PC-9 (cell line): ENCODE measurements at regions not wholly inside any gene's neighbourhood (a gene's known extent, or its start where the extent isn't known, plus 50 kb on each side); places are given as distances from the start of the nearest gene placed in this dataset.
"Not testable (repeated sequence)": the region's sequence is repeated elsewhere in the genome, so short reads cannot be mapped to it uniquely, and the experiment has no call there.

Experiments used
- BruUV-seq: library from RNA; stranded (reverse); fragments of 400-500 nt; replicated peaks from 2 replicates; lab custom pipeline; 2021; lab: Mats Ljungman, UMichigan
- CTCF ChIA-PET: fragments of 300-600 bp; sonication (Branson Sonifier 250); formaldehyde crosslinking; loops from one replicate; lab custom pipeline; 2022; ENCODE audit warnings: antibody characterized with exemption; lab: Charles Lee
- POLR2A ChIA-PET: fragments of 300-600 bp; sonication (Branson Sonifier 250); formaldehyde crosslinking; loops from one replicate; lab custom pipeline; 2022; ENCODE audit warnings: antibody characterized with exemption; ENCODE audit not compliant: unreplicated experiment; lab: Charles Lee
- DNase-seq, 2 experiments: peaks; one replicate each; pipeline versions ENCODE4 v3.0.0 to v3.0.0-alpha.2; 2015 to 2022; ENCODE audit warnings: mixed read lengths in 1 of 2
- H2AFZ ChIP-seq: fragments of 200-600 bp; sonication (generic); 2 replicates; pipeline ENCODE4 v1.8.1; 2017; ENCODE audit warnings: antibody characterized with exemption
- H3F3A ChIP-seq: fragments of 200-600 bp; sonication (generic); 2 replicates; pipeline ENCODE4 v1.8.1; 2017; ENCODE audit warnings: antibody characterized with exemption, mild to moderate bottlenecking, low read depth; ENCODE audit not compliant: insufficient read depth
- H3K27ac ChIP-seq: fragments of 200-600 bp; sonication (generic); 2 replicates; pipeline ENCODE4 v1.6.1; 2016; ENCODE audit warnings: mixed run types
- H3K27me3 ChIP-seq: fragments of 200-600 bp; sonication (generic); 2 replicates; pipeline ENCODE4 v1.6.1; 2016; ENCODE audit warnings: low read depth, mixed run types; ENCODE audit not compliant: insufficient read depth
- H3K36me3 ChIP-seq: fragments of 200-600 bp; sonication (generic); 2 replicates; pipeline ENCODE4 v1.6.1; 2016; ENCODE audit warnings: low read depth, mixed run types
- H3K4me1 ChIP-seq: fragments of 200-600 bp; sonication (generic); replicated peaks from 2 replicates; pipeline ENCODE4 v1.6.1; 2016; ENCODE audit warnings: mixed run types; ENCODE audit not compliant: insufficient read depth
- H3K4me2 ChIP-seq: fragments of 200-600 bp; sonication (generic); 2 replicates; pipeline ENCODE4 v1.6.1; 2017; ENCODE audit warnings: mixed run types
- H3K4me3 ChIP-seq: fragments of 200-600 bp; sonication (generic); 2 replicates; pipeline ENCODE4 v1.6.1; 2016; ENCODE audit warnings: mixed run types
- H3K79me2 ChIP-seq: fragments of 200-600 bp; sonication (generic); 2 replicates; pipeline ENCODE4 v1.6.1; 2017; ENCODE audit warnings: low read depth, mixed run types
- H3K9me2 ChIP-seq: fragments of 200-600 bp; sonication (generic); 2 replicates; pipeline ENCODE4 v1.8.1; 2017; ENCODE audit warnings: mild to moderate bottlenecking; ENCODE audit not compliant: insufficient read depth
- H3K9me3 ChIP-seq: fragments of 200-600 bp; sonication (generic); 2 replicates; pipeline ENCODE4 v1.8.1; 2016; ENCODE audit warnings: low read depth; ENCODE audit not compliant: insufficient read depth
- H4K20me1 ChIP-seq: fragments of 200-600 bp; sonication (generic); 2 replicates; pipeline ENCODE4 v1.8.1; 2017; ENCODE audit not compliant: insufficient read depth
- CTCF ChIP-seq: fragments of 200-600 bp; sonication (generic); conservative IDR thresholded peaks from 2 replicates; pipeline ENCODE4 v1.6.1; 2017; ENCODE audit warnings: mixed run types, antibody characterized with exemption, mild to moderate bottlenecking, moderate library complexity
- EZH2 ChIP-seq: fragments of 200-600 bp; sonication (generic); IDR thresholded peaks from 2 replicates; pipeline ENCODE4 v1.8.0; 2017; ENCODE audit warnings: antibody characterized with exemption, low read depth
- intact Hi-C: fragments of 100-400 bp; cut with micrococcal nuclease; formaldehyde crosslinking; loops from one replicate; pipeline ENCODE4 v1.10.0; 2022; ENCODE audit not compliant: unreplicated experiment

DNA sequence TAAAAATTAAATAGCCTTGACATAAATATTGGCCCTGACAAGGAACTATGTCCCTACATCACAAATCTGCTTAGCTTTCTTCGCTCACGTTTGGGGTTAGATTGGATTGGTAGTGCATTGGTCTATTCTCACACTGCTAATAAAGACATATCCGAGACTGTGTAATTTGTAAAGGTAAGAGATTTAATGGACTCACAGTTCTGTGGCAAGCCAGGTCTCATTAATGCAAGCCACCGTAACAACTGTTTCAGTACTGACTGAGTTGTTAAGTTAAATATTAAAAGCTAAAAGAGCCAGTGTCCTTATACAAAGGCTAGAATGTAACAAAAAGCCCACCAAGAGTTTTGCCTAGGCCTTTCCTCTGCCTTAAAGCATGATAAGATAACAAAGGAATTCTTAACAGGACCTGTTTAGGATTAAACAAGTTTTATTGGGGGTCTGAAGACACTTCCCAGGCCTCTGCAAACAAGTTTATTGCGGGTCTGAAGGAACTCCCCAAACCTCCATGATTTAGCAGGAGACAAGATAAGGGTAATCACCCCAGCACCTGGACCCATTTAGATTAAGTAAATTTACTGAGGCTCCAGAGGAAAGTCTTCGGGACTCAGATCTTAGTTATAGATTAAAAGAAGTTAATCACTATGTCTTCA lies 88.2 kb upstream of the PTGDR start:
- Histone ChIP-seq H3K4me2 (no peak overlapping the region), H3F3A (no peaks in the 10 kb centered on the region), H3K27me3 (no peaks in the 10 kb centered on the region), H3K9me2 (no peaks in the 10 kb centered on the region), H3K9me3 (peaks cover 5% of the 10 kb centered on the region; the same call in 1 of the 2 replicates), H3K4me1 (no peaks in the 10 kb centered on the region), H2AFZ (no peak overlapping the region), H4K20me1 (no peaks in the 10 kb centered on the region), H3K27ac (no peak overlapping the region), H3K36me3 (no peaks in the 10 kb centered on the region), H3K4me3 (no peak overlapping the region), H3K79me2 (no peaks in the 10 kb centered on the region)
- ChIA-PET POLR2A (no interaction called here), CTCF (no interaction called here)
- DNase-seq, result no peak
- intact Hi-C loops, result no loop called here
- BruUV-seq, result no TSS peak
- TF ChIP-seq EZH2 (no peak), CTCF (no peak)

- no peaks in the 10 kb centered on the region for H3K79me2 ChIP-seq
- H3K36me3 ChIP-seq, result no peaks in the 10 kb centered on the region
- no TSS peak for BruUV-seq
- DNase-seq, result no peak
- no peaks in the 10 kb centered on the region for H4K20me1 ChIP-seq
- H3K9me2 ChIP-seq, result no peaks in the 10 kb centered on the region
- H3K4me3 ChIP-seq, result no peak overlapping the region
- CTCF ChIA-PET, result no interaction called here
- intact Hi-C loops, result no loop called here
- no peak for TF ChIP-seq EZH2
- TF ChIP-seq CTCF, result no peak
- H3K9me3 ChIP-seq, result peaks cover 5% of the 10 kb centered on the region; the same call in 1 of the 2 replicates
- H3K4me1 ChIP-seq, result no peaks in the 10 kb centered on the region
- POLR2A ChIA-PET, result no interaction called here
- H3K27ac ChIP-seq, result no peak overlapping the region
- H2AFZ ChIP-seq, result no peak overlapping the region
- no peaks in the 10 kb centered on the region for H3K27me3 ChIP-seq
- no peak overlapping the region for H3K4me2 ChIP-seq
- H3F3A ChIP-seq, result no peaks in the 10 kb centered on the region
Measured at GRCh38 chr14:52175982-52176502, 91.5 kb upstream of the PTGDR start.

GRCh38 chr14:52171932-52172331 lies 95.6 kb upstream of the PTGDR start:
- intact Hi-C loops, H3K9me3 ChIP-seq, DNase-seq, H3K27me3 ChIP-seq, H3K79me2 ChIP-seq, H2AFZ ChIP-seq, H3K36me3 ChIP-seq, H4K20me1 ChIP-seq, H3K4me2 ChIP-seq, H3K27ac ChIP-seq, H3K4me1 ChIP-seq, CTCF ChIA-PET, BruUV-seq, H3K4me3 ChIP-seq, H3K9me2 ChIP-seq, H3F3A ChIP-seq, POLR2A ChIA-PET: not testable (repeated sequence)

DNA sequence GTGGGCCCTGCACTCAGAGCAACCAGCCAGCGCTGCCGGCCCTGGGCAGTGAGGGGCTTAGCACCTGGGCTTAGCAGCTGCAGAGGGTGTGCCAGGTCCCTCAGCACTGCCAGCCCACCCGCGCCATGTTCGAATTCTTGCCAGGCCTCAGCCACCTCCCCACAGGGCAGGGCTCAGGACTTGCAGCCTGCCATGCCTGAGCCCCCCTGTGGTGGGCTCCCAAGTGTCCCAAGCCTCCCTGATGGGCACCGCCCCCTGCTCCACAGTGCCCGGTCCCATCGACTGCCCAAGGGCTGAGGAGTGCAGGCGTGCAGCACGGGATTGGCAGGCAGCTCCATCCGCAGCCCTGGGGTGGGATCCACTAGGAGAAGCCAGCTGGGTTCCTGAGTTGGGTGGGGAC lies 98.0 kb upstream of the NID2 start:
- no peaks in the 10 kb centered on the region for H3K27me3 ChIP-seq
- no peaks in the 10 kb centered on the region for H3K9me2 ChIP-seq
- POLR2A ChIA-PET, result no interaction called here
- DNase-seq, result no peak
- no peak overlapping the region for H3K27ac ChIP-seq
- H3K79me2 ChIP-seq, result no peaks in the 10 kb centered on the region
- H3K36me3 ChIP-seq, result no peaks in the 10 kb centered on the region
- no peak overlapping the region for H3K4me2 ChIP-seq
- H3K4me1 ChIP-seq, result no peaks in the 10 kb centered on the region
- no peaks in the 10 kb centered on the region for H3K9me3 ChIP-seq
- H4K20me1 ChIP-seq, result no peaks in the 10 kb centered on the region
- H3F3A ChIP-seq, result no peaks in the 10 kb centered on the region
- no peak overlapping the region for H3K4me3 ChIP-seq
- CTCF ChIA-PET, result no interaction called here
- TF ChIP-seq EZH2 (no peak), CTCF (no peak)
- no peak overlapping the region for H2AFZ ChIP-seq
- BruUV-seq, result no TSS peak
- intact Hi-C loops, result no loop called here
